ENCODE measurements at regions not wholly inside any gene's neighbourhood (a gene's known extent, or its start where the extent isn't known, plus 50 kb on each side); places are given as distances from the start of the nearest gene placed in this dataset.

DNA sequence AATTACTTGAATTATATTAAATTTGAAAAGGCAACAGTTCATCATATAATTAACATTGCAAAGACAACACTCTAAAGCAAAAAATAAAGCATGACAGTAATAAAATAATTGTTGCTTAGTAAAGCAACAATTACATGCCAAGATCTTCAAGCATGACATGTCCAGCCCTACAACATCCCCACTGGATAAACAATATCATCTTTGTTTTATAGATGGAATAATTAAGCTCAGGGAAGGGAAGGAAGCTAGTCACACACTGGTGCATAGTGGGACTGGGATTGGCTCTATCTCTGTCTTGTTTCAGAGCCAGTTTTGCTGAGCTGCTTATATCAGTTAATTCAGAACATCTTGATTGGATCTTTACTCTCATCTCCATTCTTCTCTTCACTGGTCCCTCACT, 49.9 kb upstream of the PARD3B start:
- POLR2A ChIA-PET, result no interaction called here
- Histone ChIP-seq H3K4me3 (no peak overlapping the region), H3K4me2 (no peak overlapping the region), H3K9me3 (no peaks in the 10 kb centered on the region), H3K4me1 (peaks cover 6% of the 10 kb centered on the region; the same call in 2 of the 3 replicates), H3K27ac (no peak overlapping the region)
- CTCF ChIA-PET, result no interaction called here
- DNase-seq (ENCODE audit: low read depth in 1 of 2, low spot score in 1 of 2) (no peak), ATAC-seq (no peak), FAIRE-seq (no peak)
- TF ChIP-seq, protein P1, sequence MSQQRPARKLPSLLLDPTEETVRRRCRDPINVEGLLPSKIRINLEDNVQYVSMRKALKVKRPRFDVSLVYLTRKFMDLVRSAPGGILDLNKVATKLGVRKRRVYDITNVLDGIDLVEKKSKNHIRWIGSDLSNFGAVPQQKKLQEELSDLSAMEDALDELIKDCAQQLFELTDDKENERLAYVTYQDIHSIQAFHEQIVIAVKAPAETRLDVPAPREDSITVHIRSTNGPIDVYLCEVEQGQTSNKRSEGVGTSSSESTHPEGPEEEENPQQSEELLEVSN (IDR thresholded peaks at IDR 0.05; ENCODE audit: borderline replicate concordance, low read depth), result no peak
- TF ChIP-seq MAFK (IDR thresholded peaks at IDR 0.05; ENCODE audit: partially characterized antibody) (no peak), BHLHE40 (IDR thresholded peaks at IDR 0.05; ENCODE audit: low read depth, low read length) (no peak), KDM5A (IDR thresholded peaks at IDR 0.05) (no peak), HOXA7 (CRISPR knock-in tag; IDR thresholded peaks at IDR 0.05) (no peak), SMC3 (IDR thresholded peaks at IDR 0.05) (no peak), POLR2AphosphoS2 (conservative IDR thresholded peaks at IDR 0.05; ENCODE audit: low read length) (no peak), SREBF2 (IDR thresholded peaks at IDR 0.05) (no peak), JUNB (IDR thresholded peaks at IDR 0.05) (no peak), EHMT2 (IDR thresholded peaks at IDR 0.05; ENCODE audit: low read depth) (no peak)
- TF ChIP-seq, protein P2, sequence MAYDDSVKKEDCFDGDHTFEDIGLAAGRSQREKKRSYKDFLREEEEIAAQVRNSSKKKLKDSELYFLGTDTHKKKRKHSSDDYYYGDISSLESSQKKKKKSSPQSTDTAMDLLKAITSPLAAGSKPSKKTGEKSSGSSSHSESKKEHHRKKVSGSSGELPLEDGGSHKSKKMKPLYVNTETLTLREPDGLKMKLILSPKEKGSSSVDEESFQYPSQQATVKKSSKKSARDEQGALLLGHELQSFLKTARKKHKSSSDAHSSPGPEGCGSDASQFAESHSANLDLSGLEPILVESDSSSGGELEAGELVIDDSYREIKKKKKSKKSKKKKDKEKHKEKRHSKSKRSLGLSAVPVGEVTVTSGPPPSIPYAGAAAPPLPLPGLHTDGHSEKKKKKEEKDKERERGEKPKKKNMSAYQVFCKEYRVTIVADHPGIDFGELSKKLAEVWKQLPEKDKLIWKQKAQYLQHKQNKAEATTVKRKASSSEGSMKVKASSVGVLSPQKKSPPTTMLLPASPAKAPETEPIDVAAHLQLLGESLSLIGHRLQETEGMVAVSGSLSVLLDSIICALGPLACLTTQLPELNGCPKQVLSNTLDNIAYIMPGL (CRISPR knock-in tag; IDR thresholded peaks at IDR 0.05; ENCODE audit: borderline replicate concordance), result no peak
